DMS79 treated with DMSO at 0.1 percent for 48 hours (cell line): ENCODE measurements at regions not wholly inside any gene's neighbourhood (a gene's known extent, or its start where the extent isn't known, plus 50 kb on each side); places are given as distances from the start of the nearest gene placed in this dataset.
"Not testable (repeated sequence)": the region's sequence is repeated elsewhere in the genome, so short reads cannot be mapped to it uniquely, and the experiment has no call there.

ENCODE experiments used
- DNase-seq: peaks from one replicate; lab custom pipeline; 2025; lab: John Stamatoyannopoulos, UW

- DNase-seq = no peak
These were observed 1256.4 kb downstream of the DIAPH3 start for GRCh38 chr13:58907347-58907746.

DNA sequence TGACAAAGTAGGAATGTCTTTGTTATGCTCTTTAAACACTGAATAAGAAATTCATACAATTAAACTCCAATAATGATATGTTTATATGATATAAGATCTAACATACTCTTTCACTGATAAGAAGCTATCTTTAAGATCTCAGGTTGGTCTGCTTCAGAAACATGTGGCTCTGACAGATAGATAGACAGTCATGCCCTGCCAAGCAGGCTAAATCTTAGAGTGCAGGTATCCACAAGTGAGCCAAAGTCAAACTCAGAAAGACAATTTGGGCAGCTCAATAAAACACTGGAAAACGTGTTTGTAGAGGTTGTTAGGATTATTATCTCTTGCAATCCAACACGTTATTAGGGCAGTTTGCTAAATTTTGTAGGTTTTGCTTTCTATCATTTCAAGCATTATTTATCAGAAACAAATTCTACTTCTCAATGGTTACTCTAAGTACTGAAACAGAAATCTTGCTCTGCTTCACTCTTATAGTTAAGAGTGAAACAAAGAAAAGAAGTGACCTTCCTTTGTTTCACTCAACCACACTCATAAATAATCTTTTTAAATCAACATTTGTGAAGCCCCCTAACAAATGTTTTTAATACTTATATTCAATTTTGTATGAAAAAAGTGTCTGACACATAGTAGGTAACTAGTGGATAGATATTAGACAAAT is 1255.6 kb downstream of the DIAPH3 start:
- no peak for DNase-seq

DNA sequence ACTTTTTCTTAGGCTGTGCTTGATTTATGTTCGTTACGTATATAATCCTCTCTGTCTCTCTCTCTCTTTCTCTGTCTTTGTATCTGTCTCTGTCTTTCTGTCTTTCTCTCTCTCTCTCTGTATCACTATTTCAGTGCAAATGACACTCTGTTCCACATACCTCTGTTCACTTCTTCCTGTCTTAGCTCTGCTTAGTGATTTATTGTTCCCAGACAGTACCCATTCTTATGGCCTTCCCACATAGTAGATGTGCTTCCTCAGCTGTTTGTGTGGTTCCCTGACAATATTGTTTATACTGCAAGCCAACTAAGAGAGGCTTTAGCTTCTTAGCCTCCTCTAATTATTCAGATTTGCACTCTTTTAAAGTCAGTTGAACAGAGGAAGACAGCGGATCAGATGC is 1244.2 kb downstream of the DIAPH3 start:
- DNase-seq = no peak

GRCh38 chr13:58921129-58921528 is 1242.6 kb downstream of the DIAPH3 start:
- no peak for DNase-seq

DNA sequence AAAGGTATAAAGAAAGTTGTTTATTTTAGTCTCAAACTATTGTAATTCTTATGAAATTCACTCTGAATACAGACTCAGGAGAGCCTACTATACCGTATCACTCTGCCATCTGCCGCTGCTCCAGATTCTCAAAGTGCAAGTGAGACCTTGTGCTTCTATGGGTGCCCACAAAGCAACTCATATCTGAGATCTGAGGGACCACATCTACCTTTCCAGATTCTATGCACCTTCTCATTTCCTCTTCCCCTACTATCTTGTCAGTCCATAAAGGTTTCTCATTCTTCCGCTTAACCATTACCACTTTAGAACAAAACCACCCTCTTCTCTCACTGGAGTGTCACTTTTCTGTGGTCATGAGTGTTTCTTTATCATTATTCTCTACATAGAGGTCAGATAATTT is 1236.9 kb downstream of the DIAPH3 start:
- no peak for DNase-seq

DNA sequence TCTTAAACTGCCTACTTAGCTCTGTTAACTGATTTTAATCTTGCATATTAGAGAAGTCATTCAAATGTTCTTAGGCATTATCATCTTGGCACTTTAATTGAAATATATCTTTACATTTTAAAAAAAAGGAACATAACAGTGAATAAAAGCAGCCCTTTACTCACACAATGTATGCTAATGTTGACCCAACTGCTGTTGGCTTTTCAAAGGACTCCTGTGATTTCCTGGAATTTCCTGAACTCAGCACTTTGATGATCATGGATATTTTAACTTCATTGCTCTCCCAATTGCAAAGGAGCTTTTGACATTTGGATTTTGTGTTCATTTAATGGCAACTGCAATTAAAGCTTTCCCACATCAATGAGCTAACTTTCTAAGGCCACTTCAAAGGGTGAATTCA is 1230.3 kb downstream of the DIAPH3 start:
- no peak for DNase-seq

DNA sequence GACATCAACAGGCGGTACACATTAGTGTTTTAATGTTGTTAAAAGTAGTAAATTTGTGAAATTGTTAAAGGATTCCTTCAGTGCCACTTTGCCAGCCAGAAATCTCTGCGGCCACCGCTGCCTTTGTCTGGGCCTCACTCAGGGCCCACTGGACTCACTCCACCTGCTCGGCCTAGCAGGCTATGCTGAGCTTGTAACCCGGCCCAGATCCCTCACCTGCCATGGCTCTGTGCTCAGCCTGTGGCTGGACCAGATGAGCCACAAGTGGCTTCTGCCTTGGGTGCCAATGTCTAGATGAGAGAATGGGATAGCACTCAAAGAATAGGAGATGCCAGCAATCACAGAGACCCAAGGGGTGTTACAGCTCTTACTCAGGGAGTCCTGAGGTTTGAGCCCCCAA is 1228.0 kb downstream of the DIAPH3 start:
- no peak for DNase-seq

DNA sequence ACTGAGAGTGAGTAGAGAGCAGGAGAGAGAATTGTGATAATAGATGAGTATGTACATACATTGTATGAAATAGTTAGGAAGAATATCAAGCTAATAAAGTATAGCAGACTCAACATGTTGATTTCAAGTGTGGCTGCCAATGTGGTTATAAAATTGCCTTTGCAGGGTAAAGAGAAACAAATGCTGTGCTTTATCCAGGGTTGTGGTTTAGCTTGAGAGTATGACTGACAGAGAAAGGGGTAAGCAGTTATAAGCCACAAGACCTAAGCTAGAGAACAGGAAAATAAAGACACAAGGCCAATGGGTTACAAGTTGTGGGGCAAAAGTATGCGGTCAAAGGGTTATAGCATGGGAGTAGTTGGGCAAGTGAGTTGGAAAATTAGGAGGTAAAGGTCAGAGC is 1217.5 kb downstream of the DIAPH3 start:
- DNase-seq = no peak

DNA sequence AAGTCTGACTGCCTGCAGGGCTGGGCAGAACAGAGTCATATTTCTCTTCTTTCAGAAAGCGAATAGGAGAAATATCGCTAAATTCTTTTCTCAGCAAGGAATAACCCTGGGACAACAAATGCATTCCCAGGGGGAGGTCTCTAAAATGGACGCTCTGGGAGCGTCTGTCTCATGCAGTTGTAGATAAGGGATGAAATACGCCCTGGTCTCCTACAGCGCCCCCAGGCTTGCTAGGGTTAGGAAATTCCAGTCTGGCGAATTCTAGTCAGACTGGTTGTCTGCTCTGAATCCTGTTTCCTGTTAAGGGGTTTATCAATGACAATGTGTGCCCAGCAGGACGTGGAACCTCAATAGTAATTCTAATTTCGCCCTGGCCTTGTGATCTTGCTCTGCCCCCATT is 1214.1 kb downstream of the DIAPH3 start:
- DNase-seq = no peak

DNA sequence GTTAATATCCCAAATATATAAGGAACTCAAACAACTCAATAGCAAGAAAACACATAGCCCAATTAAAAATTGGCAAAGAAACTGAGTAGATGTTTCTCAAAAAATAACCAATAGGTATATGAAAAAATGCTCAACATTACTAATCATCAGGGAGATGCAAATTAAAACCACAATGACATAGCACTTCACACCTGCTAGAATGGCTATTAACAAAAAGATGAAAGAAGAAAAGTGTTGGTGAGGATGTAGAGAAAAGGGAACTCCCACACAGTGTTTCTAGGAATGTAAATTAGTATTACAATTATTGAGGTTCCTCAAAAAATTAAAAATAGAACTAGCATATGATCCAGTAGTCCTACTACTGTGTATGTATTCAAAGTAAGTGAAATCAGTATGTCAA is 1212.8 kb downstream of the DIAPH3 start:
- no peak for DNase-seq

DNA sequence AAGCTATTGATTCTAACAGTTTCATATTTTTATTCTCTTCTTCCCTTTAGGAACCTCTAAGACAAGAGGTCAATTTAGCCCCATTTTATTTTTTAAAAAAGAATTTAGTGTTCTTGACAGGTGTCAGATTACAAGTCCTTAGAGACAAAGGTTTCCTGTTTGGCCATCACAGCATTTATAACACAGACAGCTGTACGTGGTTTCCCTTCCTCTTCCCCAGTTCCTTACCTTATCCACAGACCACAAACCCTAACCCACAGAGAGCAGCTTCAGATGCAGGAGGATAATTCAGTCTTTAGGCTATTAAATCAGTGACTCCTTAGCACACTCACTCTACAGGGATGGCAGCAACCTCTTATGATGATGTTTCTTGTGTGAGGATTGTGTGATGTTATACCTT is 1210.1 kb downstream of the DIAPH3 start:
- DNase-seq = no peak

- no peak for DNase-seq
These were observed 1208.0 kb downstream of the DIAPH3 start for GRCh38 chr13:58955546-58956385.

GRCh38 chr13:58958097-58958496 is 1205.6 kb downstream of the DIAPH3 start:
- not testable (repeated sequence) for DNase-seq

DNA sequence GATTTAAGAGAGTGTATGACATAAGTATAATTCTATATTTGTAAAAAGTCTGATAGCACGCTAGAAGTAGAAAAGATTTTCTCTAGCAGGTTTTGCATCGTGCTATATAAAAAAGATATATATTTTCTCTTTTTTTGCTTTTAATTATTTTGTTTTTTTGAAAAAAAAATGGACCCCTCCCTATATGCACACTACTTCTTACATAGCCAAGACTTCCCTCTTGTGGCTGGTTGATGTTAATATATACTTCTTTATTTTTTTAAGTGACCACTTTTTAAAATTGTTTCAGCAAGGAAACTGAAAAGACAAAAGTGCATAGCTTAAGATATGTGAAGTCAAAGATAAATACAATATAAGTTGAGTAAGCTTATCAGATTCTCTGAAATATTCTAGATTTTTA is 1202.8 kb downstream of the DIAPH3 start:
- DNase-seq = no peak

DNA sequence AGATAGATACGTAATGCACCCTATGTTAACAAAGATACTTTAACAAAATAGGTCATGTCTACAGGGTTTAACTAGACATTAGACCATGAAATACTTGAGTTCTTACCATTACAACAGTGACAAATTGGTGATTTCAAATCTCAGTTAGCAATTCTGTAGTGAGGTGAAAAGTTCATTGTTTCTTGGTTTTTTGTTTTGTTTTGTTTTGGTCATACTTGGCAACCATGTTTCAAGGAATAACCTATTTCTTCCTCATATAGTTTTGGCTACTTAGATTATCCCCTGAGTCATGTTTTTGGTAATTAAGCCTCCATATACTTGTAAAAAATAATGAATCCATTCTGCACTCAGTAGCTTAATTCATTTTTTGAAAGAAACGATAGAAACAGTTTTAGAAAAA is 1200.4 kb downstream of the DIAPH3 start:
- DNase-seq = no peak

DNA sequence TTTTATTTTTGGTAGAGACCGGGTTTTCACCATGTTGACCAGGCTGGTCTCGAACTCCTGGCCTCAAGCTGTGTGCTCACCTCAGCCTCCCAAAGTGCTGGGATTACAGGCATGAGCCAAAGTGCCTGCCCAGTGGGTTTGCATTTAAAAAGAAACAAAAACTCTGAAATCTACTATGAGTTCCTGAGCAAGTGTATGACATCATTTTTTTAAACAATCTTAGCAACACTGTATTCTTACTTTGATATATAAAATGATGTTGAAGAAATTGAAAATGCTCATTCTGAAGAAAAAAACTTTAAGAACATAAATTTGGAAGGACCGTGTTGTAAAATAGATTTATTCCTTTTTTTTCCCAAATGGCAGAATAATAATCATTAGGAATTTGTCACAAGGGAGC is 1199.7 kb downstream of the DIAPH3 start:
- DNase-seq = no peak

- DNase-seq = no peak
These were observed 1186.6 kb downstream of the DIAPH3 start for GRCh38 chr13:58977085-58977484.

DNA sequence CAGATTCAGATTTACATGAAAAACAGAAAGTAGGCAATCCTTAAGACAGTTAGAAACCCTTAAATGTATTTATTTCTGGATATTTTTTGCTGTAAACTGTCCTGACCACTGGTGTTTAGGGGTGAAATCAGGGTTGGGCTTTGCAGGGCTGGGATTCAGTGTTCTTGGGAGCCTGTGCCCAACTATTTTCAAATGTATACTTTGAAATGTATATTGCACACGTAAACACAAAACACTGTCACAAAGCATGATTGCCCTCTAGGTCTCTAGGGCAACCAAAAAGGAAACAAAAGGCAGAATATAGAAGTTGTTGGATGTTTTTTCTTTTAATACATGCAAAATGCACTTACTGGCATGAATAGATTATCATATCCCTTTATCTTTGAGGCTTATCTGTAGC is 1185.4 kb downstream of the DIAPH3 start:
- no peak for DNase-seq

DNA sequence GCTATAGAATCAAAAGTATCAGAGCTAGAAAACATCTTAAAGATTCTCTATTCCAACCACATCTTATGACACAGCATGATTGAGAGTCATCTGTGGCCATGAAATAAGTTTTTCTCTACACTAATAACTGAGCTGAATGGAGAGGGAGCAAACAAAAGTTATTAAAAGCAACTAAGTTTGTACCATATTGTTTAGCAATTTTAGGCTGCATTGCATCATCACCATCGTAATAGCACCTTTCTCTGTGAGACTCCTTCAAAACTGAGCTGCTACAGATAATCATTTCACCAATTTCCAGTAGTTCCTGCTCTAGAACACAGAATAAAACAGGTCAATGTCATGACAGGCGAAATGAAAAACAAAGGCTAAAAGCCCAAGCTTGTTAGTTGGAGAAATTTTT is 1183.9 kb downstream of the DIAPH3 start:
- DNase-seq = no peak

DNA sequence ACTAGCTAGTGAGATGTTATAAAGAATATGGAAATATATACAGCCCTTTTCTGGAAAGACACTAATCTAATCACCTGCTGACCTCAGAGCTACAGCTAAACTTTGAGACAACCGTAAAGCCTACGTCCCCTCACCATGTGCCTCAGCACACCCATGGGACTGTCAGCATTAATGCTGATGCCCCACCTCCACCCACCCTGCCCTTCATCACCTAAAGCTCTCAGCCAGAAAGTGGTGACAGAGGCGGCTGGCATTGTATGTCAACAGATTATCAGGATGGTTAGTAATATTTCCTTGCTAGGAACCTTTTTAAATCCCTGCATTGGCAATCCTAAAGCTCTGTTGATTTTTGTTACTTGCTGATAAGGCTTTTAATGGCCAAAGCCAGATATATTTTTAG is 1177.9 kb downstream of the DIAPH3 start:
- DNase-seq = no peak

- DNase-seq = no peak
These were observed 1174.2 kb downstream of the DIAPH3 start for GRCh38 chr13:58989556-58989955.

- no peak for DNase-seq
These were observed 1171.8 kb downstream of the DIAPH3 start for GRCh38 chr13:58991826-58992477.

GRCh38 chr13:58992478-58993042 is 1171.2 kb downstream of the DIAPH3 start:
- DNase-seq = no peak
